AG10803 (cell line): ENCODE measurements at regions not wholly inside any gene's neighbourhood (a gene's known extent, or its start where the extent isn't known, plus 50 kb on each side); places are given as distances from the start of the nearest gene placed in this dataset.
"Not testable (repeated sequence)": the region's sequence is repeated elsewhere in the genome, so short reads cannot be mapped to it uniquely, and the experiment has no call there.

ENCODE experiments used
- DNase-seq: peaks from one replicate; pipeline ENCODE4 v3.0.0; 2010; ENCODE audit warnings: low read depth
- H3K4me3 ChIP-seq: 2 replicates; pipeline ENCODE4 v1.5.1; 2011; ENCODE audit warnings: mild to moderate bottlenecking, low read length, control low read depth
- CTCF ChIP-seq: conservative IDR thresholded peaks from 2 replicates; pipeline ENCODE4 v1.5.1; 2011; ENCODE audit warnings: mild to moderate bottlenecking, low read length, control low read depth, inconsistent platforms

DNA sequence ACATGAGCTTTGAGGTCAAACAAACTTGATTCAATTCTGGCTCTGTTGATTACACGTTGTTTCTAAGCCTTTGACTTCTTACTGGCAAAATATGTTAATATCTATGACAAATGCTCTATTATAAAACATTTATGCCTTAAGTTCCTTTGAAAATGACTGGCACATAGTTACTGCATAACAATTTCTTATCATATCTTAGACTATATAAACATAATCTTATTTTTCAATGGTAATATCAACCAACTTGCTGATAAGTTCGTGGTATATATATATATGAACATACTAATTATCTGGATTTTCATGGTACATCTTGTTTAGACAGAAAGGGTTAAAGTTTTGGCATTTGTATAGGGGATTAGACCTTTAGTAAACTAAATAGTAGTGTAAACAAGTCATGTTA, 645.6 kb upstream of the ZNF804A start:
- no peak for TF ChIP-seq CTCF

DNA sequence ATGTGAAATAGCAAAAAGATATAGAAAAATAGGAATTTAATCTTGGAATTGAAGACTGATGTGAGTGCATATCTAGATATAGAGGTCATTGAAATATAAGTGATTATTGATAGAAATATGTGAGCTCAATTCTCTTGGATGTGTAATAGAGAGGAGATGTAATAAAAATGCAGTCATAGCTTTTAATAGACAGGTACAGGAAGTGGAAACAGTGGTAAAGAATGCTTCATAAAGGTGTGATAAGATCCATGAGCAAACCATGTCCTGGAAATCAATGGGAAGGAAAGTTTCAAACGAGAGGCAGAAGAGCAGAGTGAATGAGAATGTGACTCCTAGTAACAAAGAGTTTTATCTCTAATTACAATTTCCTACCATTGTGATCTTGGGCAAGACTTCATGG, 634.7 kb upstream of the ZNF804A start:
- no peak for TF ChIP-seq CTCF

More for the DNA sequence above, 645.6 kb upstream of the ZNF804A start:
- no peak for DNase-seq
- no peak overlapping the region for H3K4me3 ChIP-seq

GRCh38 chr2:183964565-183964964, 633.8 kb upstream of the ZNF804A start:
- TF ChIP-seq CTCF: no peak
- no peak overlapping the region for H3K4me3 ChIP-seq
- DNase-seq: no peak

More for the DNA sequence above, 634.7 kb upstream of the ZNF804A start:
- H3K4me3 ChIP-seq: no peak overlapping the region
- no peak for DNase-seq

DNA sequence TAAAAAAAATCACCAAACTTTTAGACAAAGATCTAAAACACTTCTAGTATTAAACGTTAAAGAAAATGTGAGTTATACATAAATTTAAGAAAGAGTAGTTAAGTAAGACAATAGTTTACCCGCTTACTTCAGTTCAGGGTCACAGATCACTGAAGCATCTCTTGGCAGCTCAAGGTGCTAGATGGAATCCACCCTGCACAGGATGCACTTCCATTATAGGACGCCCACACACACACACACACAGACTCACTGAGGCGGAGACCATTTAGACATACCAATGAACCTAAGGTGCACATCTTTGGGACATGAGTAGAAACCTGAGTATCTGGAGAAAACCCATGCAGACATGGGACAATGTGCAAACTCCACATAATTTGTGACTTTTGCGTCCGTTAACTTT, 630.6 kb upstream of the ZNF804A start:
- no peak overlapping the region for H3K4me3 ChIP-seq
- no peak for TF ChIP-seq CTCF
- DNase-seq: no peak

DNA sequence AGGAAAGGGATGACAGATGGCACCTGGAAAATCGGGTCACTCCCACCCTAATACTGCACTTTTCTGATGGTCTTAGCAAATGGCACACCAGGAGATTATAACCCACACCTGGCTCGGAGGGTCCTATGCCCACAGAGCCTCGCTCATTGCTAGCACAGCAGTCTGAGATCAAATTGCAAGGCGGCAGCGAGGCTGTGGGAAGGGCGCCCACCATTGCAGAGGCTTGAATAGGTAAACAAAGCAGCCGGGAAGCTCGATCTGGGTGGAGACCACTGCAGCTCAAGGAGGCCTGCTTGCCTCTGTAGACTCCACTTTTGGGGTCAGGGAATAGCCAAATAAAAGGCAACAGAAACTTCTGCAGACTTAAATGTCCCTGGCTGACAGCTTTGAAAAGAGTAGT, 622.7 kb upstream of the ZNF804A start:
- not testable (repeated sequence) for DNase-seq, H3K4me3 ChIP-seq

DNA sequence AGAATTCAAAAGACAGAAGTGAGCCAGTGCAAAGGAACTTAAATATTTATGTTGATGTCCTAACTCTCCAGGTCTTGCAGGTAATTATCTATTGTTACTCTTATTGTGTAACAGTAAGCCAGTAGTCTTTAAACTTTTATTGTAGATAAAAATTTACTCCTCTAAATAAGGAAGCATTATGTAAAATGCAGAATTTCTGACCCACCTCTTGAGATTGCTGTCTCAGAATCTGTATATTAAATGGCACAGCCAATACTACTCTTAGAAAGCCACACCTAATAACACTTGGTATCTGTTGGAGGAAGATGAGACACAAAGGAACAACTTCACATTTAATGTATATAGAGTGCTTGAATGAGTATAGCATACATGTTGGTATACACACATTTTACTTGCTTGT, 613.5 kb upstream of the ZNF804A start:
- DNase-seq: no peak
- TF ChIP-seq CTCF: no peak
- no peak overlapping the region for H3K4me3 ChIP-seq

GRCh38 chr2:183991968-183992367, 606.4 kb upstream of the ZNF804A start:
- H3K4me3 ChIP-seq: no peak overlapping the region
- no peak for DNase-seq
- TF ChIP-seq CTCF: no peak

- no peak for TF ChIP-seq CTCF
- DNase-seq: no peak
- no peak overlapping the region for H3K4me3 ChIP-seq
Measured at GRCh38 chr2:183993052-183993451, 605.3 kb upstream of the ZNF804A start.
